Kidney tubule cell (primary cell): ENCODE measurements at regions not wholly inside any gene's neighbourhood (a gene's known extent, or its start where the extent isn't known, plus 50 kb on each side); places are given as distances from the start of the nearest gene placed in this dataset.
A peak's percentile ranks its signal among the peaks of the same experiment; 100 is the strongest.
"Not testable (repeated sequence)": the region's sequence is repeated elsewhere in the genome, so short reads cannot be mapped to it uniquely, and the experiment has no call there.

Experiments
- DNase-seq: peaks from one replicate; pipeline ENCODE4 v3.0.0-alpha.2; 2018; ENCODE audit warnings: low spot score

DNA sequence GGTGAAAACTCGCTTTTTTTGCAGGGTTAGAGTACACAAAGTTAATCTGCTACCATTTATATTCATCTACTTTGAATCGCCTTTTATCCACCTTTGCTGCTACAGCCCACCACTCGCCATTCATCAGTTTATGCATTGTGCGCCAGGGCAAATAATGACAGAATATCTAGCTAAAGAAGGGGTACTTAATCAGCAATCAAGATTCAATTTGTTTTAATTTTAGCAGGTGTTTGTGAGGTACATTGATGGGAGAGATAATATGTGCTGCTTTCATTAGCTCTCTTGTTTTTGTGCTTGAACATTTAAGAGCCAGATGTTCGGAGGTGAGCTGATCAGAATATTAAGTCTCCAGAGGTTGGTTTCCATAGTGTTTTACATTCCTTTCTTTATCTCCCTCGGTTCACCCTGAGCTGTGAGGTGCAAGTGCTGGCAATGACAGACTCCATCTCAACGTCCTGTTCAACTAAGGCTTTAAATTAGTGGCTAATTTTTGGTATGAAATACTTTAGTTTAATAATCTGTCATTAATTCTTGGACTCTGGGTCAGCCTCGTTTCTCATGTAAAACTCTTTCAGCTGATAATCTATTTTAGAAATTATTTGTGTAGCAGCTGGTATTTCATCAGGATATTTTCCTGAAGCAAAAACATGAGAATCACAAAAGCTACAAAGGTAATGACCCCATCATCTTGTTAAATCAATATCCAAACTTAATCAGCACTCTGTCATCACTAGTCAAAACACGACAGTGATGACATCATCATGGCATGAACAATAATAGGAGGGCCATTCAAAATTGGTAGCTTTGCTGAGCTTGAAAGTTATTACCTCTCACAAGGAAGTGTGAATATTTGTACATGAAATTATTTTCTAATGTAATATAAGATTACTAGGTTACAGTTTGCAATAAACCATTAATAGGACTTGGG is 479.9 kb upstream of the FANCL start:
- no peak for DNase-seq

DNA sequence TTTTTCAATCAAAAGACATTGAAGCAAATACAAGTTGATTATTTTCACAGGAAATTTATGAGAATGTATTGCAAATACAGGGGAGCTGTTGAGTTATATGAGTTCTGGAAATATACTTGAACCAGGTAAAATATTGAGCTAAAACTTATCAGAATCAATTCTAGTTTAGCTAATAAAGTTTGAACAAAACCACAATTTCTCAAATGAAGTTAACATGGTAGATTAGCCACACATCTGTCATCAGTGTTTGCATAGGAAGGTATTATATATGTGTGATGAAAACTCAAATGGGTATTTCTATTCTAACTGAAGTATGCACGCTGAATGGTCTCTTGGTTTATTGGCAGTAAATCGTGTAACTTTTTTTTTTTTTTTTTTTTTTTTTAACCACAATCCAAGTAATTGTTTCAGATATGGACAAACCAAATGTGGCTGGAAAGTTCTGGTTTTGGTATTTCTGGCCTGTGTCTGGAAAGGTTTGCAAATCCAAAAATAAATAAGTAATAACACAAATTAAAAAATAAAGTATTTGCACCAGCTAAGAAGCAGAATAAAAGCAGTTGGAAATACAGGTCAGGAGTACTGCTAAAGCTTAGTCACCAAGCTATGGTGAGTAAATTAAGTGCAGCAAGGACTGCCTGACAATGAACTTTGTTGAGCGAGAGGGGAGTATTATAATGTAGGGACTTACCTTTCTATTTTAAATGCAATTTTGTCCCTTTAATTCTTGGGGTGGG is 479.1 kb upstream of the FANCL start:
- no peak for DNase-seq

GRCh38 chr2:58715344-58715743 is 474.2 kb upstream of the FANCL start:
- DNase-seq: no peak

- no peak for DNase-seq
These were observed 473.1 kb upstream of the FANCL start for GRCh38 chr2:58714238-58714637.

DNA sequence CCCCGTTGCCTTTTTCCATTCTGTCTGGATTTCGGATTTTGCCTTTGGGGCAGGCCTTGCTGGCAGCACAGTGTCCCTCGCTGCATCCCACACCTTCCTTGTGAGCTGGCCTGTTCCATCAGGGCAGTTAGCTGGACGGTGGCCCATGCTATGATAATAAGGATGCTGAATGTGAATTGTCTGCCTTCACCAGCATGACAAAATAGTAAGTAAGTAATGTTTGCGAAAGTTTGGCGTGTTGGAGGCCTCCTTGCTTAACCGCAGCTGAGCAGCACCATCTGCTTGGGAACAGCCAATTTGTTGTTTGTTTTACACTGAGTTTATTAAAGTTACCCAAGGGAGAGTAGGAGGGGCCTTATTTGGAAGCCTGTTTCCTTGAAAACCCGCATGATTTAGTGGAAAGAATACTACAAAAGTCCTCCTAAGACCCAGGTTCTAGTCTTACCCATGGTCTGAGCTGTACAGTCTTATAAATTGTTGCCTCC is 469.7 kb upstream of the FANCL start:
- no peak for DNase-seq

DNA sequence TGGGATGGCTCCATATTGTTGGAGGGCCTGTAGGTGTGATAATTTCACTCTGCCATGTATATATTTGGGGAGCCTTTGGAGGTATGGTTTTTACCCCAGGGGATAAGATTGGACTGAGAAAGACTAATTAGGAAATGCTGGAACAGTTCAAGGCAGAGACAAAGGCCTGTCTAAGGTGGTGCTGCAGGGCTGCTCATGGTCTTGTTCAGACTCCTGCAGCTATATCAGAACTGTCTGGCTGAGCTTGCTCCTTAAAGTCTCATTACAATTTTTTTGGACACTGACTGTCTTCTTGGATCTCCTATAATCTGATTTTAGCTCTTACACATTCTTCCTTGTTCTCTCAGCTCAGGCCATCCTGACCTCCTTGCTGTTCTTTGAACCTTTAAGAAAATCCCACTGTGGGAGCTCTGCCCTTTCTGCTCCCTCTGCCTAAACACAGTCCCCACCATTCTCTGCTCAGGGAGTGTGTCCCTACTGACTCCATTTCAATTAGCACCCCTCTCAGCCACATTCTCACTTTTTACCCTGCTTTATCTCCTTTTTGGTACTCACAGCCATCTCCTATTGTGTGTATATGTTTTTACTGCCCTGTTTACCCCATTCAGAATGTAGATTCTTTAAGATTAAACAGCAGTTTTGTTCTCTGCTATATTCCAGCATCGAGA is 468.7 kb upstream of the FANCL start:
- no peak for DNase-seq

DNA sequence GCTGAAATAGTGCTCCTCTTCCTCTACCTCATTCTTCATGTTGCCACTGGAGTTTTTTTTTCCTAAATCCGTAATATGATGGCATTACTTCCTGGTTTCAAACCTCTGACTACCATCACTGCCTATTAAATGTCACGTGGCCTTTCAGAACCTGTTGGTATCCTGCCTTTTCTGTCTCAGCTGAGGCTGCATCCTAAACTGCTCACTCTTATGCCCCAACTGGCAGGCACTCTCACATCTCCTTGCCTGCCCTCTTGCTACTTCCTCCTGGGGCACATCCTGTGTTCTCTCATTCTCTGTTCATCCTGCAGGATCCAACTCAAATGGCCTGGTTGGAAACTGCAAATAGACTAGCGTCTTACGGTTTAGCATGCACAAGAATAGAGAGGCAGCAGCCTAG is 468.1 kb upstream of the FANCL start:
- DNase-seq: no peak

GRCh38 chr2:58708565-58708964 is 467.4 kb upstream of the FANCL start:
- DNase-seq: no peak

GRCh38 chr2:58702302-58702885 is 461.3 kb upstream of the FANCL start:
- DNase-seq: peak; percentile 88

DNA sequence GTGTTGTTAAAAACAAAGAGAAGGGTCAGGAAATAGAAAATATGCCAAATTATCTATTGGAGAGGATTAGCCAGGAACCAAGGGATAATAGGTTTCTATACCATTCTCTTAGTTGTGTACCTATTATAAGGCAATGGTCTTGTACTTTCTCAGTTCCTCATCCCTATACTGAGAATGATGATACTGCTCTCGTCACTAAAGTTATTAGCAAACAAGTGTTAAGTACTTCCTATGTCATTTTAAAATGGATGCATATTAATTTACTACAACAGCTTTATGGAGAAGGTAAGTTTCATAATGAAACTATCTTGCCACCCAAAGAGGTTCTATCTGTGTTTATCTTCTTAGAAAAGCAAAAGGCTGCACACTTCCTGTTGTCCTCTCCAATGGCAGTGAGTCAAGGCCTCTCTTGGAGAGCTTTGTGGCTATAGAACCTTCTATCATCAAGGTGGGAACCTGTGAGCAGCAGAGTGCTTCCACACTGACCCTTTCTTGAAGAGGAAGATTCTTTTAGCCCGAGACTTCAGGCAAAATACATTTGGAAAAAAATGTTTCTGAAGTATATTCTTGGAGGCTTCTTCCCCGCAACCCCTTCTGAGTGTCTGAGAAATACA is 460.7 kb upstream of the FANCL start:
- peak; percentile 47 for DNase-seq

DNA sequence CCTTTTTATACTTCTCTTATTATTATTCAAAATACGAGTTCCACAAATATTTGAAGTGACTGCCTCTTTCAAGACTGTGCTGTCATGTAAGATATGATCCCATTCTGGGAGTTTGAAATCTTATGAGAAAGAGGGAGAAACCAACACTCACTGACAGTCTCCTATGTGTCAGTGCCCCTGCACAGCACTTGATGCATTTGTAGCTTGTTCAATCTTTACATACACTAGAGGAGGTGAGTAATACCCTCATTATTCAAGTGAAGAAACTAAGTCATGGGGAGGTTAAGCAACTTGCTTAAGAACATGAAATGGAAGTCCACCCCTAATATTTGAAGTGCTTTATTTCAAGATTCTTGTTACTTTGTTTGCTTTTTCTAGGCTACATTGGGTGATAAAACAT is 459.5 kb upstream of the FANCL start:
- DNase-seq: no peak

GRCh38 chr2:58699411-58699810 is 458.3 kb upstream of the FANCL start:
- DNase-seq: no peak

DNA sequence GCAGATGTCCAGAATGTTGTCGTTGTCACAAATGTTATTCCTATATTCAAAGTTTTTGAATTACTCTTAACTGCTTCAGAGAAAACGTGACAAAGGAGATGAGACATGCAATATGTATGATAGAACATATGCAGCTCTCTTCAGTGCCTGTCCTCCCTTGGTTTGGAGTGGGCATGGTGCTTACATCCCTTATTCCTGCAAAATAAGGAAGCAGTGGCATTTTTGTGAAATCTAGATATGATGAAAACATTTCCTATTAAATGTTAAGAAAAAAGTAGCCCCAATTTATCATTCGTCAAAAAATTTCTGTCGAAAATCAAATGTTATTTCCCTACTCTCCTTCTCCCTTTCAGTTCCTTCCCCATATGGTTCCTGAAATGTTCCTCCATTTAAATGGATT is 457.5 kb upstream of the FANCL start:
- DNase-seq: no peak

DNA sequence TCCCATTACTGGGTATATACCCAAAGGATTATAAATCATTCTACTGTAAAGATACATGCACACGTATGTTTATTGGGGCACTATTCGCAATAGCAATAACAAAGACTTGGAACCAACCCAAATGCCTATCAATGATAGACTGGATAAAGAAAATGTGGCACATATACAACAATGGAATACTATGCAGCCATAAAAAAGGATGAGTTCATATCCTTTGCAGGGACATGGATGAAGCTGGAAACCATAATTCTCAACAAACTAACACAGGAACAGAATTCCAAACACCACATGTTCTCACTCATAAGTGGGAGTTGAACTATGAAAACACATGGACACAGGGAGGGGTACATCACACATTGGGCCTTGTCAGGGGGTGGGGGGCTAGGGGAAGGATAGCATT is 453.0 kb upstream of the FANCL start:
- not testable (repeated sequence) for DNase-seq

GRCh38 chr2:58691041-58691440 is 449.9 kb upstream of the FANCL start:
- not testable (repeated sequence) for DNase-seq

- no peak for DNase-seq
These were observed 447.7 kb upstream of the FANCL start for GRCh38 chr2:58688813-58689212.

DNA sequence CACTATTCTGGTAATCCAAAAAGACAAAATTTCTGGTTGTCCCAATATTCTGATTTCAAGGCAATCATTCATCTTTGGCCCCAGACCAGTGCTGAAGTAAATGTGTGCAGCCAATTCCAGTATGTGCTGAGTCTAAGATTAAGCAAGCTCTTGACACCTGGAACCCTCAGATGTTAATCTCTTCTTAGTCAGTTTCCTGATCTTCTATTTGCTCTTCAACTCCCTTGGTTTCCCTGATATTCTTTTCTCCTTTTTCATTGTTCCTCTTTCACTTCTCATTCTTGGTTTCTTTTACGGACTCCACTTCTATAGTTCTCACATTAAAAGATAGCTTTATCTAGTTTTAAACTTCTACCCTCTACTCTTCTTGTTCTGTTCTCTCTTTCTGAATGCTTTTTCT is 445.7 kb upstream of the FANCL start:
- no peak for DNase-seq

GRCh38 chr2:58680755-58681310 is 439.7 kb upstream of the FANCL start:
- no peak for DNase-seq

DNA sequence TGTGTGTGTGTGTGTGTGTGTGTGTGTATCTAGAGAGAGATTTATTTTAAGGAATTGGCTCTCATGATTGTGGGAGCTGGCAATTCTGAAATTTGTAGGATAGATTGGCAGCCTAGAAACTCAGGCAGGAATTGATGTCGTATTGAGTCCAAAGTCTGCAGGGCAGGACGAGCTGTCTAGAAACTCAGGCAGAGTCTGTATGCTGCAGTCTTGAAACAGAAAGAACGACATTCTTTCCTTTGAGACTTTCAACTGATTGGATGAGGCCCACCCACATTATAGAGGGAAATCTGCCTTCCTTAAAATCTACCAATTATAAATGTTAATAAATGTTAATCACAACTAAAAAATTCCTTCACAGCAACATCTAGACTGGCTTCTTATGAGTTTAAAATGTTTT is 436.6 kb upstream of the FANCL start:
- no peak for DNase-seq

DNA sequence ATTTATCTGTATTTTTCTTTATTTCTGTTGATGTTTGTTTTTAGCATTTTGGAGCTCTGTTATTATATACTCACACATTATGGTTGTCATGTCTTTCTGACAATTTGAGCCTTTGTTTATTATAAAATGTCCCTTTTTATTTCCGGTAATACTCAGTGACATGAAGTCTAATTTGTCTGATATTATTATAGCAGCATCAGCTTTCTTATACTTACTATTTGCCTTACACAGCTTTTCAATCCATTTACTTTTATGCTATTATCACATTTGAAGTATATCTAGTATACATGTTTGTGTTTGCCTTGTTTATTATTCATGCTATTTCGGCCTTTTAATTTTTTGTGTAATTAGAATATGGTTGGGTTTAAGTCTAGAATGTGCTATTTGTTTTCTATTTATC is 430.6 kb upstream of the FANCL start:
- DNase-seq: no peak

DNA sequence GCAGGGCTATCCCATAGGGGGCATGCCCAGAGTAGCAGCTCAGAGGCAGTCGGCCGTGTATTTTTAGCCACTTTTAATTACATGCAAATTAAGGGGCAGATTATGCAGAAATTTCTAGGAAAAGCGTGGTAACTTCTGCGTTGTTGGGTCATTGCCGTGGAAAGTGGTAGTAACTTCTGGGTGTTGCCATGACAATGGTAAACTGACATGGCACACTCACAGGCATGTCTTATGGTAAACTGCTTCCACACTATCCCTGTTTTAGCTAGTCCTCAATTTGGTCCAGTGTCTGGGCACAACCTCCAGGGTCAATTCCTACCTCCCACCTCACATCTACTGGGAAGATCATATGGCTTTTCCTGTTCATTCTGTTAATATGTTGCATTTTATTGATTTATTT is 428.9 kb upstream of the FANCL start:
- DNase-seq: no peak
